Vagina (tissue), 2 donors: ENCODE measurements at regions not wholly inside any gene's neighbourhood (a gene's known extent, or its start where the extent isn't known, plus 50 kb on each side); places are given as distances from the start of the nearest gene placed in this dataset.

Source experiments
- CTCF ChIP-seq, 3 experiments: fragments of 450-650 bp in 2 of 3; fragments of 200-600 bp in 1 of 3; sonication (generic) in 1 of 3; IDR thresholded peaks; one replicate each; pipeline ENCODE4 v1.5.1; 2017 to 2019; ENCODE audit warnings: antibody characterized with exemption in 3 of 3, mild to moderate bottlenecking in 2 of 3, moderate library complexity in 2 of 3
- POLR2A ChIP-seq, 2 donors: fragments of 450-650 bp; IDR thresholded peaks; one replicate each; pipeline ENCODE4 v1.6.1; 2017; ENCODE audit warnings: antibody characterized with exemption in 2 of 2, mild to moderate bottlenecking in 2 of 2, moderate library complexity in 2 of 2
- POLR2AphosphoS5 ChIP-seq, 2 donors: sonication (generic); formaldehyde crosslinking; IDR thresholded peaks; one replicate each; pipeline ENCODE4 v1.9.0; 2017; ENCODE audit warnings: antibody characterized with exemption in 2 of 2, mild to moderate bottlenecking in 2 of 2, low read depth in 1 of 2; ENCODE audit not compliant: insufficient read depth in 1 of 2

- TF ChIP-seq CTCF (IDR thresholded peaks at IDR 0.05) (no peak), POLR2A (IDR thresholded peaks at IDR 0.05) (no peak), POLR2AphosphoS5 (IDR thresholded peaks at IDR 0.05; ENCODE audit: insufficient read depth in 1 of 2, low read depth in 1 of 2) (no peak)
Measured at GRCh38 chr6:147109707-147110106, 94.5 kb upstream of the STXBP5 start.
